MM.1S (cell line): ENCODE measurements at regions not wholly inside any gene's neighbourhood (a gene's known extent, or its start where the extent isn't known, plus 50 kb on each side); places are given as distances from the start of the nearest gene placed in this dataset.

Source experiments
- DNase-seq: peaks from one replicate; pipeline ENCODE4 v3.0.0-alpha.2; 2015
- H2AFZ ChIP-seq: fragments of 300-600 bp; sonication (generic); 2 replicates; pipeline ENCODE4 v1.6.0; 2016; ENCODE audit warnings: antibody characterized with exemption, low read length
- H3F3A ChIP-seq: fragments of 300-600 bp; sonication (generic); 2 replicates; pipeline ENCODE4 v1.6.1; 2016; ENCODE audit warnings: mild to moderate bottlenecking, antibody characterized with exemption, low read length, moderate library complexity, mixed read lengths; ENCODE audit not compliant: insufficient read depth
- H3K27ac ChIP-seq: fragments of 300-600 bp; sonication (generic); 2 replicates; pipeline ENCODE4 v1.5.1; 2016; ENCODE audit warnings: mild to moderate bottlenecking, low read length
- H3K27me3 ChIP-seq: fragments of 300-600 bp; sonication (generic); replicated peaks from 2 replicates; pipeline ENCODE4 v1.6.0; 2016; ENCODE audit warnings: low read length; ENCODE audit not compliant: insufficient read depth
- H3K36me3 ChIP-seq: fragments of 300-600 bp; sonication (generic); replicated peaks from 2 replicates; pipeline ENCODE4 v1.6.1; 2016; ENCODE audit warnings: mild to moderate bottlenecking, low read length, mixed read lengths; ENCODE audit not compliant: insufficient read depth
- H3K4me1 ChIP-seq: fragments of 300-600 bp; sonication (generic); 2 replicates; pipeline ENCODE4 v1.6.1; 2016; ENCODE audit warnings: low read length, mixed read lengths
- H3K4me2 ChIP-seq: fragments of 300-600 bp; sonication (generic); 2 replicates; pipeline ENCODE4 v1.6.0; 2016; ENCODE audit warnings: low read depth, low read length
- H3K4me3 ChIP-seq: fragments of 300-600 bp; sonication (generic); 2 replicates; pipeline ENCODE4 v1.5.1; 2016; ENCODE audit warnings: low read length, mixed read lengths
- H3K79me2 ChIP-seq: fragments of 300-600 bp; sonication (generic); 2 replicates; pipeline ENCODE4 v1.6.1; 2016; ENCODE audit warnings: mixed run types, low read length, mixed read lengths
- H3K9ac ChIP-seq: fragments of 300-600 bp; sonication (generic); 2 replicates; pipeline ENCODE4 v1.6.1; 2016; ENCODE audit warnings: low read length, mixed read lengths
- H3K9me2 ChIP-seq: fragments of 300-600 bp; sonication (generic); replicated peaks from 2 replicates; pipeline ENCODE4 v1.6.1; 2016; ENCODE audit warnings: mild to moderate bottlenecking, low read length, mixed read lengths; ENCODE audit not compliant: insufficient read depth
- H3K9me3 ChIP-seq: fragments of 300-600 bp; sonication (generic); replicated peaks from 2 replicates; pipeline ENCODE4 v1.6.1; 2016; ENCODE audit warnings: mild to moderate bottlenecking, low read length, mixed read lengths; ENCODE audit not compliant: insufficient read depth
- H4K20me1 ChIP-seq: fragments of 300-600 bp; sonication (generic); 2 replicates; pipeline ENCODE4 v1.6.1; 2016; ENCODE audit warnings: mild to moderate bottlenecking, low read length, moderate library complexity, mixed read lengths; ENCODE audit not compliant: insufficient read depth
- CTCF ChIP-seq: fragments of 300-600 bp; sonication (generic); IDR thresholded peaks from 2 replicates; pipeline ENCODE4 v1.5.1; 2016; ENCODE audit warnings: antibody characterized with exemption, low read length, mixed read lengths
- EZH2 ChIP-seq: fragments of 300-600 bp; sonication (generic); optimal IDR thresholded peaks from 2 replicates; pipeline ENCODE3; 2017; ENCODE audit warnings: low read depth, mild to moderate bottlenecking, antibody characterized with exemption, low read length, mixed read lengths
- EZH2phosphoT487 ChIP-seq: fragments of 300-600 bp; sonication (generic); IDR thresholded peaks from 2 replicates; pipeline ENCODE4 v1.6.1; 2018; ENCODE audit warnings: antibody characterized with exemption, low read length

- Histone ChIP-seq H3K27ac (no peak overlapping the region), H3K27me3 (no peaks in the 10 kb centered on the region), H3K9me2 (no peaks in the 10 kb centered on the region), H3K4me1 (no peaks in the 10 kb centered on the region), H3K4me2 (no peak overlapping the region), H3F3A (no peaks in the 10 kb centered on the region), H4K20me1 (no peaks in the 10 kb centered on the region), H3K9me3 (no peaks in the 10 kb centered on the region), H3K79me2 (no peaks in the 10 kb centered on the region), H2AFZ (no peak overlapping the region), H3K4me3 (no peak overlapping the region), H3K36me3 (no peaks in the 10 kb centered on the region), H3K9ac (no peak overlapping the region)
- DNase-seq, result no peak
- TF ChIP-seq CTCF (no peak), EZH2phosphoT487 (no peak), EZH2 (no peak)
Observed at GRCh38 chr7:36040679-36041078, 112.4 kb upstream of the EEPD1 start.

DNA sequence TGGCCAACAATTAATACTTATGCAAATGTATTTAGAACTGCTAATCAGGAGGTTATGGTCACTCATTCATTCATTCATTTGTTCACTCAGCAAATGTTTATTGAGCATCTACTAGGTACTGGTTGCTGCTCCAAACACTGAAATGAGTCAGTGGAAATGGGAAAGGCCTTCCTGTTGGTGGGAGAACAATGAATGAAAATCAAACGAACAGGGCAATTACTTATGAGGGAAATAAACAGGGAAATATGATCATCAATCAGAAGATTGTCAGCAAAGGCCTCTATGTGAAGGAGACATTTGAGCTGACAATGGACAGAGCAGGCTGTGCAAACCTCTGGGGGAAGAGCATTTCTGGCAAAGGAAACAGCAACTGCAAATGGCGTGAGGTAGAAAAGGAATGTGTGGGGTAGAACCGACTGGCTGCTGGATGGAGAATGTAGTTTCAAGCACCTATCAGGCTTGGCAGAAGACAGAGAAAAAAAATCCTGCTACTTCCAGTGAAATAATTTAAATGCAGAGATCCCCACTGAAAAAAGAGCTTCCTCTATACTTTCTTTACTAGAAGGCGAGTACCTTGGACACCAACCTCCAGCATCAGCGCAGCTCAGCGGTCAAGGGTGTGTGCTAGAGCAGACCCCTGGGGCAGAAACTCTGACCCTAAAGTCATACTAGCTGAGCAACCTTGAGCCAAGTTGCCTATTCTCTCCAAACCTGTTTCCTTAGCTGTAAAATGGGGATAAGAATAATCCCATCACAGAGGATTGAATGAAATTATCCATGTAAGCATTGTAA lies 108.8 kb upstream of the EEPD1 start:
- Histone ChIP-seq H3K27ac (no peak overlapping the region), H3K4me2 (no peak overlapping the region)

DNA sequence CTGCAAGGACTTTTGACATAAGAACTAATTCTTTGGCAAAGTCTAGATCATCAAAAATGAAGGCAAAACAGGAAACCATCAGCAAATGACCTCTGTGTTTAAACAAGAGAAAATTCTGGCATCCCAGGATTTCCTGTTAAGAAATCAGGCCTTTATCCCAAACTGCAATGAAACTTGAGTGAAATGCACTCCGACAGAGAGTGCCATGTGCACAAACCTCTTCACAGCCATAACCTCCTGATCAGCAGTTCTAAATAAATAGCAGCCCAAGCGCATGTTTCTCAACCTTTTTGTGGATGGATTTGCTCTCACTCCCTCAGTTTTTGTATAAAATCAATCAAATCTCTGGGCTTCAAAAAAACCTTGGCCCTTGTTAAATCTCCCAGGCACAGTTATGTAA lies 107.7 kb upstream of the EEPD1 start:
- no peak for DNase-seq
- no peak overlapping the region for H3K4me3 ChIP-seq
- TF ChIP-seq EZH2phosphoT487, result no peak
- TF ChIP-seq CTCF, result no peak
- TF ChIP-seq EZH2, result no peak
- no peaks in the 10 kb centered on the region for H3K36me3 ChIP-seq
- no peaks in the 10 kb centered on the region for H3K9me2 ChIP-seq
- H3K27me3 ChIP-seq, result no peaks in the 10 kb centered on the region
- no peaks in the 10 kb centered on the region for H3K4me1 ChIP-seq
- no peaks in the 10 kb centered on the region for H4K20me1 ChIP-seq
- H3K4me2 ChIP-seq, result no peak overlapping the region
- no peak overlapping the region for H3K27ac ChIP-seq
- no peaks in the 10 kb centered on the region for H3F3A ChIP-seq
- H2AFZ ChIP-seq, result no peak overlapping the region
- H3K9ac ChIP-seq, result no peak overlapping the region
- H3K79me2 ChIP-seq, result no peaks in the 10 kb centered on the region
- no peaks in the 10 kb centered on the region for H3K9me3 ChIP-seq

More for the DNA sequence above, 108.8 kb upstream of the EEPD1 start:
- Histone ChIP-seq H3K9ac (no peak overlapping the region), H4K20me1 (no peaks in the 10 kb centered on the region), H3K9me2 (no peaks in the 10 kb centered on the region), H3K4me3 (no peak overlapping the region), H2AFZ (no peak overlapping the region), H3F3A (no peaks in the 10 kb centered on the region), H3K36me3 (no peaks in the 10 kb centered on the region), H3K27me3 (no peaks in the 10 kb centered on the region), H3K9me3 (no peaks in the 10 kb centered on the region), H3K4me1 (no peaks in the 10 kb centered on the region), H3K79me2 (no peaks in the 10 kb centered on the region)
- no peak for DNase-seq
- TF ChIP-seq EZH2phosphoT487, result no peak
- no peak for TF ChIP-seq EZH2
- no peak for TF ChIP-seq CTCF
